CD14-positive monocyte (primary cell): ENCODE measurements at regions not wholly inside any gene's neighbourhood (a gene's known extent, or its start where the extent isn't known, plus 50 kb on each side); places are given as distances from the start of the nearest gene placed in this dataset.

ENCODE experiments used
- DNase-seq, 3 donors: peaks; one replicate each; pipeline ENCODE4 v3.0.0-alpha.2; 2011 to 2022
- H2AFZ ChIP-seq: 2 replicates; pipeline ENCODE4 v1.6.0; 2012; ENCODE audit warnings: mild to moderate bottlenecking, low read depth, low read length, inconsistent platforms; ENCODE audit not compliant: insufficient read depth, poor library complexity, severe bottlenecking
- H3K27ac ChIP-seq, 2 donors: 1 replicate in 1 of 2; 2 replicates in 1 of 2; pipeline ENCODE4 v1.5.1; 2012 to 2013; ENCODE audit warnings: low read length in 2 of 2, control low read depth in 1 of 2, inconsistent platforms in 1 of 2, low read depth in 1 of 2, mild to moderate bottlenecking in 1 of 2
- H3K27me3 ChIP-seq, 2 donors: one replicate each; pipeline versions ENCODE4 v1.6.0 to v1.6.1; 2011 to 2013; ENCODE audit warnings: low read length in 2 of 2; ENCODE audit not compliant: control insufficient read depth in 2 of 2, insufficient read depth in 2 of 2
- H3K36me3 ChIP-seq, 2 donors: replicated peaks in 1 of 2; 1 replicate in 1 of 2; 2 replicates in 1 of 2; pipeline versions ENCODE4 v1.5.1 to v1.6.1; 2012 to 2013; ENCODE audit warnings: low read length in 2 of 2, control low read depth in 1 of 2, inconsistent platforms in 1 of 2, mild to moderate bottlenecking in 1 of 2; ENCODE audit not compliant: insufficient read depth in 2 of 2, control insufficient read depth in 1 of 2
- H3K4me1 ChIP-seq, 2 donors: 1 replicate in 1 of 2; 2 replicates in 1 of 2; pipeline versions ENCODE4 v1.5.1 to v1.6.1; 2012 to 2013; ENCODE audit warnings: low read length in 2 of 2, control low read depth in 1 of 2, inconsistent platforms in 1 of 2, mild to moderate bottlenecking in 1 of 2, moderate library complexity in 1 of 2; ENCODE audit not compliant: insufficient read depth in 2 of 2, control insufficient read depth in 1 of 2
- H3K4me2 ChIP-seq: replicated peaks from 2 replicates; pipeline ENCODE3; 2012; ENCODE audit warnings: low read length, moderate library complexity, mild to moderate bottlenecking; ENCODE audit not compliant: poor library complexity, severe bottlenecking; ENCODE audit errors: extremely low read depth
- H3K4me3 ChIP-seq, 3 experiments: fragments of 200-600 bp in 1 of 3; sonication (generic) in 1 of 3; replicated peaks in 1 of 3; 1 replicate in 2 of 3; 2 replicates in 1 of 3; pipeline ENCODE4 v1.5.1; 2011 to 2013; ENCODE audit warnings: low read length in 3 of 3, mild to moderate bottlenecking in 3 of 3, control low read depth in 2 of 3, low read depth in 2 of 3, inconsistent platforms in 1 of 3, moderate library complexity in 1 of 3
- H3K79me2 ChIP-seq: 2 replicates; pipeline ENCODE4 v1.6.0; 2012; ENCODE audit warnings: mild to moderate bottlenecking, control low read depth, inconsistent platforms, low read length, moderate library complexity; ENCODE audit not compliant: insufficient read depth
- H3K9ac ChIP-seq: 2 replicates; pipeline ENCODE4 v1.6.0; 2017; ENCODE audit warnings: low read length, mild to moderate bottlenecking; ENCODE audit not compliant: insufficient read depth, poor library complexity, severe bottlenecking
- H3K9me3 ChIP-seq, 2 donors: replicated peaks in 1 of 2; 1 replicate in 1 of 2; 2 replicates in 1 of 2; pipeline versions ENCODE4 v1.5.1 to v1.6.1; 2012 to 2013; ENCODE audit warnings: low read length in 2 of 2, control low read depth in 1 of 2; ENCODE audit not compliant: control insufficient read depth in 1 of 2, insufficient read depth in 1 of 2
- H4K20me1 ChIP-seq: 2 replicates; pipeline ENCODE4 v1.6.0; 2012; ENCODE audit warnings: mild to moderate bottlenecking, low read length, control low read depth, moderate library complexity; ENCODE audit not compliant: insufficient read depth
- H3K27ac Mint-ChIP-seq, 7 donors: one replicate each; pipeline ENCODE4 v1.8.0; 2020; ENCODE audit warnings: mild to moderate bottlenecking in 7 of 7, mixed read lengths in 7 of 7, moderate library complexity in 6 of 7, inconsistent platforms in 2 of 7
- H3K27me3 Mint-ChIP-seq, 3 donors: one replicate each; pipeline ENCODE4 v1.8.0; 2021 to 2022; ENCODE audit warnings: low read depth in 3 of 3, mild to moderate bottlenecking in 3 of 3, mixed read lengths in 3 of 3, moderate library complexity in 3 of 3, inconsistent platforms in 1 of 3
- H3K36me3 Mint-ChIP-seq, 2 donors: one replicate each; pipeline ENCODE4 v1.8.0; 2020; ENCODE audit warnings: mixed read lengths in 2 of 2, inconsistent platforms in 1 of 2, mild to moderate bottlenecking in 1 of 2
- H3K4me1 Mint-ChIP-seq: one replicate; pipeline ENCODE4 v1.8.0; 2020; ENCODE audit warnings: mild to moderate bottlenecking, mixed read lengths
- H3K4me3 Mint-ChIP-seq, 2 donors: one replicate each; pipeline ENCODE4 v1.8.0; 2020; ENCODE audit warnings: mild to moderate bottlenecking in 2 of 2, mixed read lengths in 2 of 2, moderate library complexity in 1 of 2
- H3K9me3 Mint-ChIP-seq, 7 donors: one replicate each; pipeline ENCODE4 v1.8.0; 2020 to 2022; ENCODE audit warnings: mixed read lengths in 7 of 7, mild to moderate bottlenecking in 6 of 7, moderate library complexity in 6 of 7, inconsistent platforms in 2 of 7
- CTCF ChIP-seq: fragments of 200-600 bp; IDR thresholded peaks from one replicate; pipeline ENCODE4 v1.8.0; 2022; ENCODE audit warnings: antibody characterized with exemption, mild to moderate bottlenecking
- WGBS: methylation state at CpG from one replicate; pipeline ENCODE4 v1.1.5; 2013; ENCODE audit warnings: missing lambda C conversion rate; ENCODE audit not compliant: insufficient coverage; 5-methylcytosine and 5-hydroxymethylcytosine counted together
- intact Hi-C, 2 donors: fragments of 100-400 bp; cut with micrococcal nuclease; formaldehyde crosslinking; loops; one replicate each; pipeline versions ENCODE4 v1.15.0 to v1.15.1; 2023

- Histone ChIP-seq H3K27me3 (peaks cover 0 to 2% of the 10 kb centered on the region in 2 donors), H4K20me1 (no peaks in the 10 kb centered on the region), H3K36me3 (no peaks in the 10 kb centered on the region), H3K27ac (no peak overlapping the region), H3K9ac (no peak overlapping the region), H3K79me2 (no peaks in the 10 kb centered on the region), H3K4me2 (no peak overlapping the region), H3K9me3 (no peaks in the 10 kb centered on the region), H2AFZ (no peak overlapping the region), H3K4me1 (peaks cover under 1 to 5% of the 10 kb centered on the region in 2 donors), H3K4me3 (no peak overlapping the region)
- Mint-ChIP-seq H3K4me3 (no peak overlapping the region), H3K27me3 (peaks cover 0 to 11% (median 0%) of the 10 kb centered on the region in 3 donors), H3K36me3 (no peaks in the 10 kb centered on the region), H3K9me3 (peaks cover 0 to 2% (median 0%) of the 10 kb centered on the region in 7 donors), H3K4me1 (no peaks in the 10 kb centered on the region), H3K27ac (peak overlapping the region in 1 of 7 donors; percentile 26)
- no peak for TF ChIP-seq CTCF
- DNase-seq = no peak
- intact Hi-C loops = no loop called here
- WGBS = no CpG with 5 or more reads among the region's 4 CpGs
Measured at GRCh38 chrX:69000877-69001276, 164.4 kb downstream of the PJA1 start.

GRCh38 chrX:68999931-69000330 is 165.3 kb downstream of the PJA1 start:
- Histone ChIP-seq H3K36me3 (no peaks in the 10 kb centered on the region), H3K9ac (no peak overlapping the region), H3K4me2 (no peak overlapping the region), H3K27me3 (peaks cover 0 to 2% of the 10 kb centered on the region in 2 donors), H3K9me3 (no peaks in the 10 kb centered on the region), H3K79me2 (no peaks in the 10 kb centered on the region), H2AFZ (no peak overlapping the region), H3K27ac (no peak overlapping the region), H3K4me3 (no peak overlapping the region), H3K4me1 (peaks cover 10 to 14% of the 10 kb centered on the region in 2 donors), H4K20me1 (no peaks in the 10 kb centered on the region)
- Mint-ChIP-seq H3K4me3 (no peak overlapping the region), H3K4me1 (peaks cover 7% of the 10 kb centered on the region), H3K9me3 (peaks cover 0 to 2% (median 0%) of the 10 kb centered on the region in 7 donors), H3K27ac (no peak overlapping the region), H3K27me3 (peaks cover 0 to 11% (median 0%) of the 10 kb centered on the region in 3 donors), H3K36me3 (no peaks in the 10 kb centered on the region)
- TF ChIP-seq CTCF = no peak
- WGBS = 100% methylated on average over 1 of the region's 2 CpGs
- intact Hi-C loops = no loop called here
- DNase-seq = no peak
